ENCODE measurements at regions not wholly inside any gene's neighbourhood (a gene's known extent, or its start where the extent isn't known, plus 50 kb on each side); places are given as distances from the start of the nearest gene placed in this dataset.
"Not testable (repeated sequence)": the region's sequence is repeated elsewhere in the genome, so short reads cannot be mapped to it uniquely, and the experiment has no call there.

GRCh38 chr4:3376266-3376665 is 65.5 kb upstream of the HGFAC start:
- intact Hi-C loops (cut with DNase I; ENCODE audit: low total_unique reads) = no loop called here
- H3K4me1 ChIP-seq = peaks cover 0 to 18% (median 3%) of the 10 kb centered on the region in 4 donors
- H3K27me3 ChIP-seq = no peaks in the 10 kb centered on the region
- no peak for TF ChIP-seq CTCF (IDR thresholded peaks at IDR 0.05)
- no peak for TF ChIP-seq POLR2A (IDR thresholded peaks at IDR 0.05)
- no peak for TF ChIP-seq EP300 (IDR thresholded peaks at IDR 0.05)
- TF ChIP-seq POLR2AphosphoS5 (IDR thresholded peaks at IDR 0.05) = no peak
- H3K9me3 ChIP-seq = peaks cover 0 to 12% (median 5%) of the 10 kb centered on the region in 4 donors
- H3K36me3 ChIP-seq = peaks cover 2 to 13% (median 7%) of the 10 kb centered on the region in 4 donors
- WGBS, 5 donors = 90 to 92% (median 92%) methylated on average over 5 to 10 of the region's 10 CpGs
- H3K4me3 ChIP-seq = no peak overlapping the region
- no peak for DNase-seq
- no peak overlapping the region for H3K27ac ChIP-seq

- 85 to 94% (median 93%) methylated on average over 6 of the region's 6 CpGs for WGBS, 5 donors
- no peak for TF ChIP-seq EP300 (IDR thresholded peaks at IDR 0.05)
- TF ChIP-seq CTCF (IDR thresholded peaks at IDR 0.05) = no peak
- no peak for TF ChIP-seq POLR2AphosphoS5 (IDR thresholded peaks at IDR 0.05)
- TF ChIP-seq POLR2A (IDR thresholded peaks at IDR 0.05) = no peak
- Histone ChIP-seq H3K36me3 (peaks cover 2 to 13% (median 7%) of the 10 kb centered on the region in 4 donors), H3K4me3 (no peak overlapping the region), H3K4me1 (peaks cover 0 to 8% (median 0%) of the 10 kb centered on the region in 4 donors), H3K27me3 (no peaks in the 10 kb centered on the region), H3K9me3 (peaks cover 0 to 12% (median 5%) of the 10 kb centered on the region in 4 donors), H3K27ac (no peak overlapping the region)
- intact Hi-C loops (cut with DNase I; ENCODE audit: low total_unique reads) = no loop called here
- DNase-seq = no peak
Measured at GRCh38 chr4:3377557-3377956, 64.2 kb upstream of the HGFAC start.

- H3K27me3 ChIP-seq; DNase-seq; H3K4me3 ChIP-seq; H3K27ac ChIP-seq; intact Hi-C loops (cut with DNase I; ENCODE audit: low total_unique reads): not testable (repeated sequence)
- peaks cover 0 to 13% (median 9%) of the 10 kb centered on the region in 4 donors for H3K4me1 ChIP-seq
- H3K36me3 ChIP-seq = peaks cover 2 to 13% (median 7%) of the 10 kb centered on the region in 4 donors
- H3K9me3 ChIP-seq = peaks cover 0 to 12% (median 5%) of the 10 kb centered on the region in 4 donors
- 95 to 100% (median 96%) methylated on average over 3 of the region's 3 CpGs for WGBS, 5 donors
Measured at GRCh38 chr4:3380336-3380735, 61.4 kb upstream of the HGFAC start.

- H3K27ac ChIP-seq; DNase-seq; intact Hi-C loops (cut with DNase I; ENCODE audit: low total_unique reads); H3K4me3 ChIP-seq; H3K36me3 ChIP-seq; H3K27me3 ChIP-seq: not testable (repeated sequence)
- Histone ChIP-seq H3K4me1 (peaks cover 0 to 20% (median 12%) of the 10 kb centered on the region in 4 donors), H3K9me3 (peaks cover 0 to 12% (median 5%) of the 10 kb centered on the region in 4 donors)
- 75 to 86% (median 82%) methylated on average over 5 of the region's 5 CpGs for WGBS, 5 donors
Measured at GRCh38 chr4:3381208-3381607, 60.6 kb upstream of the HGFAC start.

- DNase-seq = no peak
- Histone ChIP-seq H3K36me3 (no peaks in the 10 kb centered on the region), H3K9me3 (peaks cover 0 to 12% (median 5%) of the 10 kb centered on the region in 4 donors), H3K27ac (no peak overlapping the region), H3K27me3 (no peaks in the 10 kb centered on the region), H3K4me3 (no peak overlapping the region), H3K4me1 (peaks cover 1 to 30% (median 19%) of the 10 kb centered on the region in 4 donors)
- 87 to 97% (median 91%) methylated on average over 4 to 6 of the region's 6 CpGs for WGBS, 5 donors
- no peak for TF ChIP-seq EP300 (IDR thresholded peaks at IDR 0.05)
- no peak for TF ChIP-seq CTCF (IDR thresholded peaks at IDR 0.05)
- TF ChIP-seq POLR2A (IDR thresholded peaks at IDR 0.05) = no peak
- no peak for TF ChIP-seq POLR2AphosphoS5 (IDR thresholded peaks at IDR 0.05)
- intact Hi-C loops (cut with DNase I; ENCODE audit: low total_unique reads) = no loop called here
Measured at GRCh38 chr4:3382251-3382650, 59.5 kb upstream of the HGFAC start.

All from stomach (tissue), 8 donors.